ENCODE measurements at regions not wholly inside any gene's neighbourhood (a gene's known extent, or its start where the extent isn't known, plus 50 kb on each side); places are given as distances from the start of the nearest gene placed in this dataset.
A peak's percentile ranks its signal among the peaks of the same experiment; 100 is the strongest.
"Not testable (repeated sequence)": the region's sequence is repeated elsewhere in the genome, so short reads cannot be mapped to it uniquely, and the experiment has no call there.

DNA sequence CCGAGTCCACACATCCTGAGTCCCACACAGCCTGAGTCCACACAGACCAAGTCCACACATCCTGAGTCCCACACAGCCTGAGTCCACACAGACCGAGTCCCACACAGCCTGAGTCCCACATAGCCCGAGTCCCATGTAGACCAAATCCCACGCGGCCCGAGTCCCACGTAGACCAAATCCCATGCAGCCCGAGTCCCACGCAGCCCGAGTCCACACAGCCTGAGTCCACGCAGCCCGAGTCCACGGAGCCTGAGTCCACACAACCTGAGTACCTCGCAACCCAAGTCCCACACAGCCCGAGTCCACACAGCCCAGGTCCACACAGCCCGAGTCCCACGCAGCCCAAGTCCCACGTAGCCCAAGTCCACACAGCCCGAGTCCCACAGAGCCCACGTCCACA is 60.0 kb upstream of the DACT2 start:
- H3K9me3 Mint-ChIP-seq; H3K36me3 Mint-ChIP-seq; H3K4me3 Mint-ChIP-seq; H3K4me1 Mint-ChIP-seq; H3K27ac Mint-ChIP-seq; ATAC-seq (replicated peaks); H3K27me3 Mint-ChIP-seq; DNase-seq: not testable (repeated sequence)

DNA sequence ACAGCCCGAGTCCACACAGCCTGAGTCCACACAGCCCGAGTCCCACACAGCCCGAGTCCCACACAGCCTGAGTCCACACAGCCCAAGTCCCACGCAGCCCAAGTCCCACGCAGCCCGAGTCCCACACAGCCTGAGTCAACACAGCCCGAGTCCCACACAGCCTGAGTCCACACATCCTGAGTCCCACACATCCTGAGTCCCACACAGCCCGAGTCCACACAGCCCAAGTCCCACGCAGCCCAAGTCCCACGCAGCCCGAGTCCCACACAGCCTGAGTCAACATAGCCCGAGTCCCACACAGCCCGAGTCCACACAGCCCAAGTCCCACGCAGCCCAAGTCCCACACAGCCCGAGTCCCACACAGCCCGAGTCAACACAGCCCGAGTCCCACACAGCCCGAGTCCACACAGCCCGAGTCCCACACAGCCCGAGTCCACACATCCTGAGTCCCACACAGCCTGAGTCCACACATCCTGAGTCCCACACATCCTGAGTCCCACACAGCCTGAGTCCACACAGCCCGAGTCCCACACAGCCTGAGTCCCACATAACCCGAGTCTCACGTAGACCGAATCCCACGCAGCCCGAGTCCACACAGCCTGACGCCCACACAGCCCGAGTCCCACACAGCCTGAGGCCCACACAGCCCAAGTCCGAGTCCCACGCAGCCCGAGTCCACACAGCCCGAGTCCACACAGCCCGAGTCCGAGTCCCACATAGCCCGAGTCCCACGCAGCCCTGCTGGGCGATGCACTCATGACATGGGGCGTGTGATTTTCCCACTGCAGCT is 60.6 kb upstream of the SMOC2 start:
- H3K27ac Mint-ChIP-seq, result peak overlapping the region; percentile 69
- H3K36me3 Mint-ChIP-seq; H3K4me3 Mint-ChIP-seq; H3K4me1 Mint-ChIP-seq; H3K27me3 Mint-ChIP-seq; ATAC-seq (replicated peaks); H3K9me3 Mint-ChIP-seq; DNase-seq: not testable (repeated sequence)

DNA sequence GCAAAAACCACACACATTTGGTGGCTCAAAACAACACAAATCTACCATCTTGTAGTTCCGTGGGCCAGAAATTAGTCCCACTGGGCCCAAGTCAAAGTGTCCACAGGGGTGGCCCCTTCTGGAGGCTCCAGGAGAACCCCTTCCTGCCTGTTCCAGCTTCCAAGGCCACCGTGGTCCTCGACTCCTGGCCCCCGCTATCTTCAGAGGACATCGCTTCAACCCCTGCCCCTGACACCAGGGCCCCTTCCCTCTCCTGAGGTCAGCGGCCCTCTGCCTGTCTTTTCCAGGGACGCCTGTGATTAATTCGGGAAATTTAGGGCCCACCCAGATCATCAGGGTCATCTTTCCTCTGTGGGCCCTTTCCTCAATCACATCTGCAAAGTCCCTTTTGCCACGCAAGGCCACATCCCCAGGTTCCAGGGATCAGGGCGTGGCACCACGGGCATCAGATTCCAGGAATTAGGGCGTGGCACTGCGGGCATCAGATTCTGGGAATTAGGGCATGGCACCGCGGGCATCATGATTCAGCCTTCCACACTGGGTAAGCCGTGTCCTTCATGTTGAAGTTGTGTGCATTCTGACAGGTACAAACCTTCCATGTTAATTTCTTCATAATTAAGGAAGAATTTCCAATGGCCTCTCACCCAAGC is 59.9 kb upstream of the SMOC2 start:
- Mint-ChIP-seq H3K4me3 (no peak overlapping the region), H3K4me1 (no peaks in the 10 kb centered on the region), H3K36me3 (no peaks in the 10 kb centered on the region), H3K27me3 (no peaks in the 10 kb centered on the region), H3K9me3 (peaks cover 4 to 6% of the 10 kb centered on the region in 2 donors), H3K27ac (peak overlapping the region; percentile 69)
- DNase-seq (no peak), ATAC-seq (replicated peaks) (no peak)

DNA sequence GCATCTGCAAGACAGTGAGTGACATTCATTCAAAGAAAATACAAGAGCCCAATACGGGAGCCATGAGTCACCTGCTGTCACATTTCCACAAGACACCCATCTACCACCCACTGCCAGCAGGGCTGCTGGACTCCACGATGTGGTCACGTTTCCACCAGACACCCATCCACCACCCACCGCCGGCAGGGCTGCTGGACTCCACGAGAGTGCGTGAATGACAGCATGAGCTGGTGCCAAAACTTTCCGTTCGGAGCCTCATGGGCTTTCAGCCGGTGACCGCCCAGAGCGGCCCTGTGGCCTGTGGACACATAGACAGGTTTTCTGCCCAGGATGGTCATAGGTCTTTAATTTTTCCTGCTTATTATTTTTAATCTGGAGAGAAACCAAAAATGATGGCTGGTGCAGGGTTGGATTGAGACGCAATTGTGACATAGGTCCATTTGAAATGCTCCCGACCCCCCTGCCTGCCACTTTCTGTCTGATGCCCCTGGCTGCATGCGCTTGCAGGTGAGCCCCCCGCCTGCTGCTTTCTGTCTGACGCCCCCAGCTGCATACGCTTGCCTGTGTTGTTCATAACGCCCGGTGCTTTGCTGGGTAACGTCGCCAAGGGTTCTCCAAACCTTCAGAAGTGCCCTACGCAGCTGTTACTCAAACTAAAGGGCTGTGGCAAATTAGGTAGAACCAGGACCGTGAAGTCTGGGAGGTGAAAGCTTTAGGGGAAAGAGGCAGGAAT is 59.1 kb upstream of the SMOC2 start:
- Mint-ChIP-seq H3K27ac (no peak overlapping the region), H3K4me3 (no peak overlapping the region), H3K27me3 (no peaks in the 10 kb centered on the region), H3K9me3 (peaks cover 4 to 6% of the 10 kb centered on the region in 2 donors), H3K4me1 (no peaks in the 10 kb centered on the region), H3K36me3 (no peaks in the 10 kb centered on the region)
- no peak for DNase-seq
- ATAC-seq (replicated peaks), result no peak

DNA sequence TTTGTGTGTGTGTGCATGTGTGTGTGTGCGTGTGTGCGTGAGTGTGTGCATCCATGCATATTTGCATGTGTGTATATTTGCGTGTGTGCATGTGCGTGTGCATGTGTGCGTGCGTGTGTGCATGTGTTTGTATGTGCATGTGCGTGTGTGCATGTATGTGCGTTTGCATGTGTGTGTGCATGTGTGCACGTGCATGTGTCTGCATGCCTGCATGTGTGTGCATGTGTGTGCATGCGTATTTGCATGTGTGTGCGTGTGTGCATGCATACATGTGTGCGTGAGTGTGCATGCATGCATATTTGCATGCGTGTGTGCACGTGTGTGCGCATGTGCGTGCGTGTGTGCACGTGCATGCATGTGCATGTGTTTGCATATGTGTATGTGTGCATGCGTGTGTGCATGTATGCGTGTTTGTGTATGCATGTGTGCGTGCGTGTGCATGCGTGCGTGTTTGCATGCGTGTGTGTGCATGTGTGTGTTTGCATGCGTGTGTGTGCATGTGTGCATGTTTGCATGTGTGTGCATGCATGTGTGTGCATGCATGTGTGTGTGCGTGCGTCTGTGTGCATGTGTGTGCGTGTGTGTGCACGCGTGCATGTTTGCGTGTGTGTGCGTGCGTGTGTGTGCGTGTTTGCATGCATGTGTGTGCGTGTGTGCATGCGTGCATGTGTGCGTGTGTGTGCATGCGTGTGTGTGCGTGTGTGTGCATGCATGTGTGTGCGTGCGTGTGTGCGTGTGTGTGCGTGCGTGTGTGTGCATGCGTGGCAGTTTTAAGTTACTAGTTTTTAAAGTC is 57.7 kb upstream of the SMOC2 start:
- Mint-ChIP-seq H3K4me1 (no peaks in the 10 kb centered on the region), H3K27ac (no peak overlapping the region), H3K9me3 (peaks cover 2 to 6% of the 10 kb centered on the region in 2 donors), H3K4me3 (no peak overlapping the region), H3K36me3 (no peaks in the 10 kb centered on the region), H3K27me3 (no peaks in the 10 kb centered on the region)
- DNase-seq (no peak), ATAC-seq (replicated peaks) (no peak)

DNA sequence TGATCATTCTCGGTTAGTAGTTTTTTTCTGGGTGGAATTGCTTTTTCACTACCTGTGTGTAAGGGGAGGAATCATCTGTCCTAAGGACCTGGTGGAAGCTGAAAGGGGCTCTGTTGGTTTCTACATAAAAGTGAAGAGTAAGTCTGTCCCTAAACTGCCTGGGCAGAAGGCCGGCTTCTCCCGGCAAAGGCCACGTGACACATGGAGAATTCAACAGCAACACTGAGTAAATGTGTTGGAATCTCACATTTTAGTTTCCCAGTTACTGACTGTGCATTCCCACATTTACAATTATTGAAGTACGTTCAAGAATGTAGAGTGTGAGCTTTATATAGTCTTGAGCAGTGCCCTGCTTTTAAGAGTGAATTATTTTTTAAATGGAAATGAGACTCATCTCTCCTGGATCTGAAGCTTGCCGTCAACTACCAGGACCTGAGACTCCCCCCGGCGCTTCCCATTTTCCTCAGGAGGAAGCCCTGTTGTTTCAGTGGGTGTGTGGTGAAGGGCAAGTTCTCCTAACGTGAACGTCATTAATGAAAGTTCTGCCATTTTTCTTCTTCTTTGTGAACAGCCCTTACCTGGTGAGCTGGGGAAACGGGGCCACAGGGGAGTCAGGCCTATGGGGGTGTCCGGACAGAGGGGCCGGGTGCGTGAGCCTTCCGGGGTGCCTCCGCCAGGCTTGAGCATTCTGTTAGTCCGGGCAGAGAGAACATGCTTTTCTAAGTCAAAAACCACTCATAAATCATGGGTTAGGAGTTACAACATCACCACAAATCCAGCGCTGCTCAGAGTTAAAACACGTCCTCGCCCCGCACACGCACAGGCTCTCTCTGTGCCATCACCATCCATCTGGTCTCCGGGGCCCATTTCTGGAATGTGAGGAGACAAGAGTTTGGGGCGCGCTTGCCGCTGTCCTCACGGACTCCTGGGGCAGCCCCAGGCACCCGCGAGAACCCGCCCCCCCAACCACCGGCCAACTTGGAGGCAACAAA is 56.6 kb upstream of the SMOC2 start:
- ATAC-seq (replicated peaks) (no peak), DNase-seq (no peak)
- Mint-ChIP-seq H3K27ac (no peak overlapping the region), H3K4me3 (no peak overlapping the region), H3K9me3 (peaks cover 2 to 6% of the 10 kb centered on the region in 2 donors), H3K36me3 (no peaks in the 10 kb centered on the region), H3K27me3 (no peaks in the 10 kb centered on the region), H3K4me1 (no peaks in the 10 kb centered on the region)

DNA sequence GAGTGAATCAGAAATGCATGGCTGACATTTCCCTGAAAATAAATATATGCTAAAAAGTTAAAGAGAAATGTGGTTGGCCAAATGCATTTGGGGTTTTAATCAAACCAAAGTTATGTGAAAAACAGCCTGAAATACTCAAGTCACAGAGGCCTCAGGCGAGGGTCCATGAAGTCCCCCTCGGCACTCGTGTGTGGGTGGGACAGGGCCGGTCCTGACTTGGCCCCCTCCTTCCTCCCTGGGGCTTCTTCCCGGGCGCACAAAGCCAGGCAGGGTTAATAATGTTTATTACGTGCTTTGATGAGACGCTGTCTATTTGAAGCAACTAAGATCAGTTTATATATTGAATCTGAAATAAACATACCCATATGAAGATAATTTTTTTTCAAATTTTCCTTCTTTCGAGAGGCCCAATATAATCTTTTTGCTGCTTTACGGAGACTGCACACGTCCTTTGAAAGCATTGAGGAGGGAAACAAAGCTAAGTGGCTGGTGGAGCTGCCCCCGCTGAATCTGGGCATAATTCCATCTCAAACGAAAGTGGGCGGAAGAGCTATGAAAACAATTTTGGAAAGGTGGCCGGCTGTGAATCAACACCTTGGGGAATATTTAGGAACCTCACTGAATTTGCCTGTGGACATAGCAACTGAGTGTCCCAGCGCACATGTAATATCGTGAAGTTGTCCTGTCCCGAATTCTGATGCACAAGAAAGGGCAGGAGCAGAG is 55.8 kb upstream of the SMOC2 start:
- Mint-ChIP-seq H3K27me3 (no peaks in the 10 kb centered on the region), H3K4me1 (no peaks in the 10 kb centered on the region), H3K27ac (no peak overlapping the region), H3K9me3 (peaks cover 2 to 6% of the 10 kb centered on the region in 2 donors), H3K36me3 (no peaks in the 10 kb centered on the region), H3K4me3 (no peak overlapping the region)
- no peak for DNase-seq
- ATAC-seq (replicated peaks), result no peak

DNA sequence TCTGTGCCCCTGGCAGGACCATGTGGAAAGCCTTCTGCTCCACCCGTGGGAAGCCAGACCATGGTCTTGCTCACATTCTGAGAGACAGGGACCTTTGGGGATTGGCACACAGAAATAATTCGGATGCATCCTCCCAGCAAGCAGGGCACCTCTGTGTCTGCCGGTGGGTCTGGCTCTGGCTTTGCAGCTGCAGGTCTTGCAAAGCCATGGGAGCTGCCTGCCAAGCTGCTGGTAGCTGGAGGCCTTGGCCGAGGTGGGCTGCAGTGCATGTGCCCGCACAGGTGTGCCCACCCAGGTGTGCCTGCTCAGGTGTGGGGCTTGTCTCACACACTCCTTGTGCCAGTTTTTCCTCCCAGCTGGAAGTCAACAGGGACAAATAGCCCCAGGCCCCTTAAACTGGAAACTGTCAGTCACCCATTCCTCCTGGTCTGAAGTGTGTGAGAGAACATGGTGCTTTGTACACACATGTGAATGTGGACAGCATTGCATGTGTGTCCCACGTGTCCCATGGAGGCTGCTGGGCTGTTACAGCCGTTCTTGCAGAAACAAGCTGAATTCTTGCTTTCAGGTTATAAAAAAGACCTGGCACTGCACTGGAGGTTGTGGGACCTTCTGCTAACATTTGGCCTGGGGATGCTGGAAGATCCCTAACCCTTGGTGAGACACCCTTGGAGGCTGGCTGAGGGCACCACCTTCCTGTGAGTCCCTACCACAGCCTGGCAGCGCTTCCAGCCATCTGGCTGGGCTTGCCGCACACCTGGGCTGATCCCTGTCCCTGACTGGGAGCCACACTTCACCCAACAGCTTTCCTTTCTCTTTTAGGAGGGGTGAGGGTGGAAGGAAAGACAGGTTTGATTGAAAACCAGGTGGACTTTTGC is 54.9 kb upstream of the SMOC2 start:
- no peaks in the 10 kb centered on the region for H3K36me3 Mint-ChIP-seq
- ATAC-seq (replicated peaks), result no peak
- H3K4me1 Mint-ChIP-seq, result no peaks in the 10 kb centered on the region
- no peaks in the 10 kb centered on the region for H3K9me3 Mint-ChIP-seq
- no peaks in the 10 kb centered on the region for H3K27me3 Mint-ChIP-seq
- H3K27ac Mint-ChIP-seq, result no peak overlapping the region
- no peak overlapping the region for H3K4me3 Mint-ChIP-seq
- DNase-seq, result no peak

DNA sequence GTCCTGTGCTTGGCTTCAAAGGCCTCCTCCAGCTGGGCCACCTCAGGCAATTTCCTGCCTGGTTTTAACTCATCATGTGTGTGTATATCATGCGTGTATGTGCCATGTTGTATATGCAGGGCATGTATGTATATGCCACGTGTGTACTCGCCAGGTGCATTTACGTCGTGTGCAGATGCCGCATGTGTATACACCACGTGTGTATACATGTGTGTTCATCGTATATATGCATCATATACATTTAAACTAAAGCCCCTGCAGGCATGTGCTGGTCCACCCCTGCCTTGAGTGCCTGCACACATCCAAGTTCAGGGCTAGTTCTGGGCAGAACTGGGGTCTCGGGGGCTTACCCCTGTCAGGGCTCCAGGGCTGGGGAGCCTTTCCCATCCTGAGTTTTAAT is 54.0 kb upstream of the SMOC2 start:
- no peak overlapping the region for H3K27ac Mint-ChIP-seq
- no peak overlapping the region for H3K4me3 Mint-ChIP-seq
- no peak for ATAC-seq (replicated peaks)
- no peaks in the 10 kb centered on the region for H3K9me3 Mint-ChIP-seq
- no peaks in the 10 kb centered on the region for H3K4me1 Mint-ChIP-seq
- no peaks in the 10 kb centered on the region for H3K27me3 Mint-ChIP-seq
- H3K36me3 Mint-ChIP-seq, result no peaks in the 10 kb centered on the region
- no peak for DNase-seq

DNA sequence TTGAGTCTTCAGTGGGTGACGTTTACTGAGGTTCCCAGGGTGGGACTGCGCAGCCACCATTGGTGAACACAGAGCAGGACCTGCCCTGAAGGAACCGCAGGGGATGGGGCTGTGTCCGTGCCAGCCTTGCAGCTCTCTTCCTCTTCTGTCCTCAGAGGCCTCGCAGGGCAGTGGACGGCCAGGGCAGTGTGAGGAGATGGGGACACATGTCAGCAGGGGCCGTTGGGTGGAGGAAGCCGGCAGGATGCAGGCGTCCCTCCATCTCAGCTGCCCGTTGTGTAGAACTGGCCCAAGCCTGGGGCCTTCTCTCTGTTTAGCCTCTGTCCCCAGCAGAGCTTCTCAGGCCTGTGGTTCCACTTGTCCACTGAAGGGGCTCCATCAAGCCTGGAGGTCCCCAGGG is 53.6 kb upstream of the SMOC2 start:
- Mint-ChIP-seq H3K4me1 (no peaks in the 10 kb centered on the region), H3K36me3 (no peaks in the 10 kb centered on the region), H3K4me3 (no peak overlapping the region), H3K27ac (no peak overlapping the region), H3K27me3 (peaks cover under 1 to 3% of the 10 kb centered on the region in 2 donors), H3K9me3 (peaks cover 0 to under 1% of the 10 kb centered on the region in 2 donors)
- DNase-seq (no peak), ATAC-seq (replicated peaks) (no peak)

DNA sequence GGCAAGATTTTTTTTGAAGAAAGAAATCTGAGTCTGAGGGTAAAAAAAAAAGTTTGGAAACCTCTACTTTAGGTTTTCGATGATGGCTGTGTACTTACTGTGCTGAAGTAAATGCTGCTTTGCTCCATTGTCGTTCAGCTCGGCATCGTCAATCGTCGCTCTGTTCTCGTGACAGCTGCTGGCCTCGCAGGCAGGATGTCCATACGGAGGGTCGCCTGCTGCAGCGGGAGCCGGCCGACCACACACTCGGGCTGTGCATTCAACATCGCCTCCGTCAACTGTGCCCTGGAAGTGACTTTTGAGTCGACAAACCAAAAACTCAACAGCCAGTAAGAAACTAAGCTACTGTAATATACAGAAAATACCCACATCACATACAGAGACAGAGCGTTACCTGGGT is 53.1 kb upstream of the SMOC2 start:
- Mint-ChIP-seq H3K9me3 (peaks cover 0 to 2% of the 10 kb centered on the region in 2 donors), H3K4me1 (no peaks in the 10 kb centered on the region), H3K27ac (no peak overlapping the region), H3K4me3 (no peak overlapping the region), H3K27me3 (peaks cover 4 to 7% of the 10 kb centered on the region in 2 donors), H3K36me3 (no peaks in the 10 kb centered on the region)
- DNase-seq (no peak), ATAC-seq (replicated peaks) (no peak)
